ENCODE measurements at regions not wholly inside any gene's neighbourhood (a gene's known extent, or its start where the extent isn't known, plus 50 kb on each side); places are given as distances from the start of the nearest gene placed in this dataset.

GRCh38 chr10:47231414-47231813 is 68.6 kb upstream of the GDF10 start:
- H2AFZ ChIP-seq (ENCODE audit: low read length) = no peak overlapping the region

GRCh38 chr10:47233631-47234030 is 66.4 kb upstream of the GDF10 start:
- Histone ChIP-seq H3K9me2 (replicated peaks; ENCODE audit: insufficient read depth, low read length) (no peaks in the 10 kb centered on the region), H3K27me3 (replicated peaks; ENCODE audit: insufficient read depth, low read length) (no peaks in the 10 kb centered on the region), H3K27ac (ENCODE audit: low read length) (no peak overlapping the region), H3K4me3 (ENCODE audit: low read length) (no peak overlapping the region), H3K79me2 (ENCODE audit: low read length) (no peaks in the 10 kb centered on the region), H2AFZ (ENCODE audit: low read length) (no peak overlapping the region), H3K36me3 (replicated peaks; ENCODE audit: insufficient read depth, low read length) (no peaks in the 10 kb centered on the region), H3K4me2 (ENCODE audit: low read depth, low read length) (no peak overlapping the region), H3K4me1 (ENCODE audit: low read length) (no peaks in the 10 kb centered on the region), H4K20me1 (ENCODE audit: insufficient read depth, low read length) (no peaks in the 10 kb centered on the region), H3K9ac (ENCODE audit: low read length) (no peak overlapping the region), H3K9me3 (replicated peaks; ENCODE audit: insufficient read depth, low read length) (no peaks in the 10 kb centered on the region), H3F3A (ENCODE audit: insufficient read depth, low read length) (no peaks in the 10 kb centered on the region)
- TF ChIP-seq EZH2 (optimal IDR thresholded peaks at IDR 0.05; ENCODE audit: low read depth, low read length) (no peak), CTCF (IDR thresholded peaks at IDR 0.05; ENCODE audit: low read length) (no peak), EZH2phosphoT487 (IDR thresholded peaks at IDR 0.05; ENCODE audit: low read length) (no peak)
- DNase-seq = no peak

More at GRCh38 chr10:47231414-47231813, 68.6 kb upstream of the GDF10 start:
- Histone ChIP-seq H3F3A (ENCODE audit: insufficient read depth, low read length) (no peaks in the 10 kb centered on the region), H3K9ac (ENCODE audit: low read length) (no peak overlapping the region), H3K36me3 (replicated peaks; ENCODE audit: insufficient read depth, low read length) (no peaks in the 10 kb centered on the region), H3K79me2 (ENCODE audit: low read length) (no peaks in the 10 kb centered on the region), H3K4me3 (ENCODE audit: low read length) (no peak overlapping the region), H4K20me1 (ENCODE audit: insufficient read depth, low read length) (no peaks in the 10 kb centered on the region), H3K4me1 (ENCODE audit: low read length) (no peaks in the 10 kb centered on the region), H3K9me2 (replicated peaks; ENCODE audit: insufficient read depth, low read length) (no peaks in the 10 kb centered on the region), H3K27me3 (replicated peaks; ENCODE audit: insufficient read depth, low read length) (no peaks in the 10 kb centered on the region), H3K4me2 (ENCODE audit: low read depth, low read length) (no peak overlapping the region), H3K9me3 (replicated peaks; ENCODE audit: insufficient read depth, low read length) (no peaks in the 10 kb centered on the region), H3K27ac (ENCODE audit: low read length) (no peak overlapping the region)
- DNase-seq = no peak
- TF ChIP-seq EZH2 (optimal IDR thresholded peaks at IDR 0.05; ENCODE audit: low read depth, low read length) (no peak), CTCF (IDR thresholded peaks at IDR 0.05; ENCODE audit: low read length) (no peak), EZH2phosphoT487 (IDR thresholded peaks at IDR 0.05; ENCODE audit: low read length) (no peak)

GRCh38 chr10:47235484-47235883 is 64.5 kb upstream of the GDF10 start:
- Histone ChIP-seq H3K27ac (ENCODE audit: low read length) (no peak overlapping the region), H3K9me2 (replicated peaks; ENCODE audit: insufficient read depth, low read length) (no peaks in the 10 kb centered on the region), H3F3A (ENCODE audit: insufficient read depth, low read length) (no peaks in the 10 kb centered on the region), H3K27me3 (replicated peaks; ENCODE audit: insufficient read depth, low read length) (no peaks in the 10 kb centered on the region), H4K20me1 (ENCODE audit: insufficient read depth, low read length) (no peaks in the 10 kb centered on the region), H3K4me3 (ENCODE audit: low read length) (no peak overlapping the region), H2AFZ (ENCODE audit: low read length) (no peak overlapping the region), H3K4me2 (ENCODE audit: low read depth, low read length) (no peak overlapping the region), H3K4me1 (ENCODE audit: low read length) (no peaks in the 10 kb centered on the region), H3K36me3 (replicated peaks; ENCODE audit: insufficient read depth, low read length) (no peaks in the 10 kb centered on the region), H3K9ac (ENCODE audit: low read length) (no peak overlapping the region), H3K9me3 (replicated peaks; ENCODE audit: insufficient read depth, low read length) (no peaks in the 10 kb centered on the region), H3K79me2 (ENCODE audit: low read length) (no peaks in the 10 kb centered on the region)
- no peak for DNase-seq
- no peak for TF ChIP-seq EZH2phosphoT487 (IDR thresholded peaks at IDR 0.05; ENCODE audit: low read length)
- no peak for TF ChIP-seq CTCF (IDR thresholded peaks at IDR 0.05; ENCODE audit: low read length)
- TF ChIP-seq EZH2 (optimal IDR thresholded peaks at IDR 0.05; ENCODE audit: low read depth, low read length) = no peak
